ENCODE measurements at regions not wholly inside any gene's neighbourhood (a gene's known extent, or its start where the extent isn't known, plus 50 kb on each side); places are given as distances from the start of the nearest gene placed in this dataset.

- TF ChIP-seq SIN3A (IDR thresholded peaks at IDR 0.05; ENCODE audit: low read depth, low read length), result no peak
- TF ChIP-seq CTCF (IDR thresholded peaks at IDR 0.05 in 2 of 3, conservative IDR thresholded peaks at IDR 0.05 in 1 of 3; ENCODE audit: control insufficient read depth in 2 of 3, extremely low read depth in 1 of 3, insufficient read depth in 1 of 3, low read depth in 3 of 3, low read length in 3 of 3), result peak; percentile 32 to 47 (median 35); a peak in 4 of 6 replicates
- peak; percentile 60; the same call in 1 of the 2 replicates for TF ChIP-seq SMC3 (IDR thresholded peaks at IDR 0.05; ENCODE audit: borderline replicate concordance, low read length)
Observed at GRCh38 chr21:14862794-14863720, 201.7 kb downstream of the NRIP1 start.
